PFSK-1 (cell line): ENCODE measurements at regions not wholly inside any gene's neighbourhood (a gene's known extent, or its start where the extent isn't known, plus 50 kb on each side); places are given as distances from the start of the nearest gene placed in this dataset.

Source experiments
- POLR2AphosphoS5 ChIP-seq: IDR thresholded peaks from 2 replicates; pipeline ENCODE4 v1.6.1; 2012; ENCODE audit warnings: low read depth, mild to moderate bottlenecking, control low read depth, low read length, moderate library complexity
- TAF1 ChIP-seq: IDR thresholded peaks from 2 replicates; pipeline ENCODE4 v1.6.1; 2012; ENCODE audit warnings: low read length, control low read depth, borderline replicate concordance; ENCODE audit not compliant: insufficient read depth

DNA sequence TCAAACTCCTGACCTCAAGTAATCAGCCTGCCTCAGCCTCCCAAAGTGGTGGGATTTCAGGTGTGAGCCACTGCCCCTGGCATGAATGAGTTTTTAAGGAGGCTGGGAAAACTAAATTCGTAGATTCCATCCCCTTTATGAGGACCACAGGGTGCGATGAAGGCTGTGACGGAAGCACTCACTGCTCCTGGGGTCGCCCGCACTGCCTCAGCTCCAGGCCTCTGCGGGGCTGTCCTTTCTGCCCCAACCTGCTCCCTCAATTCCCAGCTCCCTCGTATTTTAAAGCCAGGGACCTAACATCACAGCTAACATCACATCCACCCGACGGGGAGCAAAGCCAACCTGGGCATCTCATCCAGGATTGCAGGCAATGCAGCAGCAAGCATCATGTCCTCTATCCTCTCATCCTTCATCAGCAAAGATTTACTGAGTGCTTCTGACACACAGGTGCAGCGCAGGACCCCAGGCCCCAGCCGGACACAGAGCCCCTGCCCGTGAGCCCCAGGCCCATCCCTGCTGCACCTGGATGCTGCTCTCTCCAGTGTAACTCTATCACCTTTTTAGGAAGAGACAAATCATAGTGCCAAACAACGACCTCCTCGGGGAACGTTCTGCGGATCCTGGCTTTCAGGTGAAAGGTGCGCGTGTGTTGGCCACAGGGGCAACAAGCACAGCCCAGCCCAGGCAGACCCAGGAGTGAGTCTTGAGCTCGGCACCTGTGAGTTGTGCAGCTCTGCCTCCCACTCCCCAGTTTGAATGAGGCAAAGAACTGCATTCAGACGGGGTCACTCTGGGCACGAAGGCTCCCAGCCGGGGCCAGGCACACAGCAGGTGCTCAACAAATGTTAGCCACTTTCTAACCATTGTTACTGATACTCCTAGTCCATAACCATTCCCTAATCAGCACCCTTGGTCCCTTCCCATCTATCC, 134.3 kb downstream of the CRYBB2 start:
- TF ChIP-seq POLR2AphosphoS5 (no peak), TAF1 (no peak)
